Neural crest cell (in vitro differentiated cells): ENCODE measurements at regions not wholly inside any gene's neighbourhood (a gene's known extent, or its start where the extent isn't known, plus 50 kb on each side); places are given as distances from the start of the nearest gene placed in this dataset.

Experiments used
- DNase-seq: peaks from one replicate; pipeline ENCODE4 v3.0.0; 2021; ENCODE audit warnings: low read depth, mixed read lengths, low spot score
- H3K27ac Mint-ChIP-seq: one replicate; pipeline ENCODE4 v1.8.0; 2021; ENCODE audit warnings: mild to moderate bottlenecking, mixed read lengths; ENCODE audit not compliant: unreplicated experiment
- H3K27me3 Mint-ChIP-seq: 2 replicates; pipeline ENCODE4 v1.8.0; 2021; ENCODE audit warnings: low read depth, mild to moderate bottlenecking, mixed read lengths
- H3K36me3 Mint-ChIP-seq: 2 replicates; pipeline ENCODE4 v1.8.0; 2021; ENCODE audit warnings: low read depth, mild to moderate bottlenecking, mixed read lengths
- H3K4me1 Mint-ChIP-seq: 2 replicates; pipeline ENCODE4 v1.8.0; 2021; ENCODE audit warnings: mixed read lengths
- H3K4me3 Mint-ChIP-seq: one replicate; pipeline ENCODE4 v1.8.0; 2021; ENCODE audit warnings: mild to moderate bottlenecking, mixed read lengths
- H3K9me3 Mint-ChIP-seq: 2 replicates; pipeline ENCODE4 v1.8.0; 2021; ENCODE audit warnings: mixed read lengths
- TF ChIP-seq, protein P1 (sequence below): fragments of 200-600 bp; sonication (generic); conservative IDR thresholded peaks from 2 replicates; pipeline ENCODE4 v1.5.0; 2021; ENCODE audit warnings: antibody characterized with exemption, mild to moderate bottlenecking

DNA sequence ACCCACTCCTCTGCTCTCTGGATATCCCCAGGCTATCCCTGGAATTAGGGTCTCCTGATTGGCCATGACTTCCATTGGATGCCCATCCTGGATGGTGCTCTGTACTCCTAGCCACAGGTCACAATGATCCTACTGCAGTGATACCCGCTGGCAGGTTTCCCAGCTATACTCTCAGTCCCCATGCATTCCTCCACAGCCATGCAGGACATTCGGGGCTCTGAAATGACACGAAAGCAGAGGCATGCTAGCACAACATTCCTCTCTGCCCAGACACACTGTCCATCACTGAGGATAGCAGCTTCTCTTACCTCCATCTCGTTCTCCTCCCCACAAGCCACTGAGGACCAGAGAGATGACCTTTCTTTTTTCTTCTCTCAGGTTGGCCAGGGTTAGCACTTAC lies 51.7 kb upstream of the SPATS2L start:
- peaks cover 5% of the 10 kb centered on the region for H3K4me1 Mint-ChIP-seq
- TF ChIP-seq, protein P1, sequence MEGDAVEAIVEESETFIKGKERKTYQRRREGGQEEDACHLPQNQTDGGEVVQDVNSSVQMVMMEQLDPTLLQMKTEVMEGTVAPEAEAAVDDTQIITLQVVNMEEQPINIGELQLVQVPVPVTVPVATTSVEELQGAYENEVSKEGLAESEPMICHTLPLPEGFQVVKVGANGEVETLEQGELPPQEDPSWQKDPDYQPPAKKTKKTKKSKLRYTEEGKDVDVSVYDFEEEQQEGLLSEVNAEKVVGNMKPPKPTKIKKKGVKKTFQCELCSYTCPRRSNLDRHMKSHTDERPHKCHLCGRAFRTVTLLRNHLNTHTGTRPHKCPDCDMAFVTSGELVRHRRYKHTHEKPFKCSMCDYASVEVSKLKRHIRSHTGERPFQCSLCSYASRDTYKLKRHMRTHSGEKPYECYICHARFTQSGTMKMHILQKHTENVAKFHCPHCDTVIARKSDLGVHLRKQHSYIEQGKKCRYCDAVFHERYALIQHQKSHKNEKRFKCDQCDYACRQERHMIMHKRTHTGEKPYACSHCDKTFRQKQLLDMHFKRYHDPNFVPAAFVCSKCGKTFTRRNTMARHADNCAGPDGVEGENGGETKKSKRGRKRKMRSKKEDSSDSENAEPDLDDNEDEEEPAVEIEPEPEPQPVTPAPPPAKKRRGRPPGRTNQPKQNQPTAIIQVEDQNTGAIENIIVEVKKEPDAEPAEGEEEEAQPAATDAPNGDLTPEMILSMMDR: no peak
- H3K27ac Mint-ChIP-seq: no peak overlapping the region
- no peak for DNase-seq
- H3K27me3 Mint-ChIP-seq: no peaks in the 10 kb centered on the region
- no peak overlapping the region for H3K4me3 Mint-ChIP-seq
- no peaks in the 10 kb centered on the region for H3K36me3 Mint-ChIP-seq
- H3K9me3 Mint-ChIP-seq: no peaks in the 10 kb centered on the region

DNA sequence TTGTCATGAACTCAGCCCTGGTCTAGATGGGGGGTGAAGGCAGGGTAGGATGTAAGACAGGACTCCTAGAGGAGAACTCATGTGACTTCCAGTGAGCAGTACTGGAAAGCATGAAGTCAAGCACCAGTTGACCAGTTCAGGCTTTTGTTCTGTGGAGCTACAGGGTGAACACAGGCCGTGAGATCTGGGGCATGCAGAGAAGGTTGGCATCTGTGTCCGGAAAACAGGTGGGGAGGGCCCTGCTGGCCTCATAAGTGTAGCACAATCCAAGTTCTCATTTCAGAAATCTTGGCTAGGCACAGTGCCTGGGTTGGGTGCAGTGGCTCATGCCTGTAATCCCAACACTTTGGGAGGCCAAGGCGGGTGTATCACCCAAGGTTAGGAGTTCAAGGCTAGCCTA lies 50.9 kb upstream of the SPATS2L start:
- DNase-seq: no peak
- H3K9me3 Mint-ChIP-seq: no peaks in the 10 kb centered on the region
- H3K27ac Mint-ChIP-seq: no peak overlapping the region
- H3K4me1 Mint-ChIP-seq: peaks cover 5% of the 10 kb centered on the region
- no peaks in the 10 kb centered on the region for H3K36me3 Mint-ChIP-seq
- no peaks in the 10 kb centered on the region for H3K27me3 Mint-ChIP-seq
- TF ChIP-seq, protein P1: no peak
- H3K4me3 Mint-ChIP-seq: no peak overlapping the region
